ENCODE measurements at regions not wholly inside any gene's neighbourhood (a gene's known extent, or its start where the extent isn't known, plus 50 kb on each side); places are given as distances from the start of the nearest gene placed in this dataset.

- H3K27ac ChIP-seq = no peak overlapping the region
- TF ChIP-seq CTCF (conservative IDR thresholded peaks at IDR 0.05) (no peak), ZFX (IDR thresholded peaks at IDR 0.05) (no peak)
These were observed 764.3 kb downstream of the MTRR start for GRCh38 chr5:8633259-8633658.

- TF ChIP-seq CTCF (conservative IDR thresholded peaks at IDR 0.05) = no peak
- no peak for TF ChIP-seq ZFX (IDR thresholded peaks at IDR 0.05)
- H3K27ac ChIP-seq = no peak overlapping the region
These were observed 764.7 kb downstream of the MTRR start for GRCh38 chr5:8633696-8634095.

GRCh38 chr5:8634219-8634618 is 765.3 kb downstream of the MTRR start:
- H3K27ac ChIP-seq = no peak overlapping the region
- TF ChIP-seq CTCF (conservative IDR thresholded peaks at IDR 0.05) (no peak), ZFX (IDR thresholded peaks at IDR 0.05) (no peak)

GRCh38 chr5:8641786-8642505 is 773.0 kb downstream of the MTRR start:
- no peak overlapping the region for H3K27ac ChIP-seq
- TF ChIP-seq ZFX (IDR thresholded peaks at IDR 0.05) (no peak), CTCF (conservative IDR thresholded peaks at IDR 0.05) (no peak)

GRCh38 chr5:8644377-8644776 is 775.4 kb downstream of the MTRR start:
- TF ChIP-seq ZFX (IDR thresholded peaks at IDR 0.05) (no peak), CTCF (conservative IDR thresholded peaks at IDR 0.05) (no peak)
- no peak overlapping the region for H3K27ac ChIP-seq

GRCh38 chr5:8647111-8647510 is 778.2 kb downstream of the MTRR start:
- no peak overlapping the region for H3K27ac ChIP-seq
- TF ChIP-seq ZFX (IDR thresholded peaks at IDR 0.05) = no peak
- no peak for TF ChIP-seq CTCF (conservative IDR thresholded peaks at IDR 0.05)

- H3K27ac ChIP-seq = no peak overlapping the region
- TF ChIP-seq ZFX (IDR thresholded peaks at IDR 0.05) (no peak), CTCF (conservative IDR thresholded peaks at IDR 0.05) (0 out of 2 replicates have a peak, but pooled peaks have one; percentile 12)
These were observed 781.2 kb downstream of the MTRR start for GRCh38 chr5:8650186-8650585.

All from C4-2B (cell line).